MCF 10A (cell line): ENCODE measurements at regions not wholly inside any gene's neighbourhood (a gene's known extent, or its start where the extent isn't known, plus 50 kb on each side); places are given as distances from the start of the nearest gene placed in this dataset.

ENCODE experiments used
- BruUV-seq: library from RNA; stranded (reverse); fragments of 400-500 nt; replicated peaks from 2 replicates; lab custom pipeline; 2021; lab: Mats Ljungman, UMichigan
- CTCF ChIA-PET: fragments of 300-600 bp; sonication (Branson Sonifier 250); formaldehyde crosslinking; extraction: SDS; loops from one replicate; lab custom pipeline; 2021; ENCODE audit warnings: antibody characterized with exemption, inconsistent platforms; lab: Yijun Ruan, JAX
- POLR2A ChIA-PET: fragments of 300-600, 350-650 bp; sonication (Branson Sonifier 250); formaldehyde crosslinking; extraction: SDS; loops from one replicate; lab custom pipeline; 2020; ENCODE audit warnings: antibody characterized with exemption, inconsistent platforms; lab: Yijun Ruan, JAX
- DNase-seq: peaks from one replicate; pipeline ENCODE4 v3.0.0-alpha.2; 2018; ENCODE audit not compliant: unreplicated experiment
- H3K27ac Mint-ChIP-seq: one replicate; pipeline ENCODE4 v1.8.0; 2022; ENCODE audit warnings: mild to moderate bottlenecking, low read depth, mixed read lengths; ENCODE audit not compliant: unreplicated experiment
- H3K27me3 Mint-ChIP-seq: one replicate; pipeline ENCODE4 v1.8.0; 2022; ENCODE audit warnings: mixed read lengths; ENCODE audit not compliant: insufficient read depth, unreplicated experiment
- H3K36me3 Mint-ChIP-seq: one replicate; pipeline ENCODE4 v1.8.0; 2022; ENCODE audit warnings: mild to moderate bottlenecking, moderate library complexity, mixed read lengths; ENCODE audit not compliant: insufficient read depth, unreplicated experiment
- H3K4me1 Mint-ChIP-seq: one replicate; pipeline ENCODE4 v1.8.0; 2022; ENCODE audit warnings: mixed read lengths; ENCODE audit not compliant: insufficient read depth, unreplicated experiment
- H3K4me3 Mint-ChIP-seq: one replicate; pipeline ENCODE4 v1.8.0; 2022; ENCODE audit warnings: mild to moderate bottlenecking, moderate library complexity, mixed read lengths; ENCODE audit not compliant: unreplicated experiment
- H3K9me3 Mint-ChIP-seq: one replicate; pipeline ENCODE4 v1.8.0; 2022; ENCODE audit warnings: mixed read lengths; ENCODE audit not compliant: unreplicated experiment
- CTCF ChIP-seq: fragments of 200-600 bp; IDR thresholded peaks from one replicate; pipeline ENCODE4 v1.8.0; 2022; ENCODE audit warnings: antibody characterized with exemption, mild to moderate bottlenecking; ENCODE audit not compliant: unreplicated experiment
- intact Hi-C: fragments of 100-400 bp; cut with micrococcal nuclease; formaldehyde crosslinking; loops from 2 replicates; pipeline ENCODE4 v1.14.1; 2022

DNA sequence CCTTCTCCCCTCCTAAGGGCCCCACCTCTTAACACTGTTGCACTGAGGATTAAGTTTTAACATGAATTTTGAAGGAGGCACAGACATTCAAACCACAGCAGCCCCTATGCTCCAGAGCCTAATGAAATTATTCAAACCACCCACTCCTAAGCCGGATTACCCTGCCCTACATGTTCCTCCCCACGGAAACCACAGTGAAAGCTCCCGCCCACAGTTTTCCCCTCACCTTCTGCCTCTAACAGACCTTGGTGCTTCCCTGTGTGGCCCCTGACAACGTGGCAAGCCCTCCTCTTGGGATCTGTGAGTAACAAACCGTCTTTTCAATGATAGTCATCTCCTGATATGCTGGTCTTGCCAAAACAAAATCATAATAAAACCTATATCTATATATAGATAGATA lies 74.8 kb downstream of the RIN2 start:
- H3K4me3 Mint-ChIP-seq: no peak overlapping the region
- peaks cover 6% of the 10 kb centered on the region for H3K4me1 Mint-ChIP-seq
- H3K27me3 Mint-ChIP-seq: no peaks in the 10 kb centered on the region
- no TSS peak for BruUV-seq
- no peak for DNase-seq
- ChIA-PET POLR2A (interaction anchor here (0.6 kb wide), 1 partner anchor 368 kb away, joined by 3 read pairs; no protein-coding TSS in a partner anchor), CTCF (no interaction called here)
- TF ChIP-seq CTCF: no peak
- H3K27ac Mint-ChIP-seq: no peak overlapping the region
- intact Hi-C loops: no loop called here
- H3K9me3 Mint-ChIP-seq: no peaks in the 10 kb centered on the region
- no peaks in the 10 kb centered on the region for H3K36me3 Mint-ChIP-seq

DNA sequence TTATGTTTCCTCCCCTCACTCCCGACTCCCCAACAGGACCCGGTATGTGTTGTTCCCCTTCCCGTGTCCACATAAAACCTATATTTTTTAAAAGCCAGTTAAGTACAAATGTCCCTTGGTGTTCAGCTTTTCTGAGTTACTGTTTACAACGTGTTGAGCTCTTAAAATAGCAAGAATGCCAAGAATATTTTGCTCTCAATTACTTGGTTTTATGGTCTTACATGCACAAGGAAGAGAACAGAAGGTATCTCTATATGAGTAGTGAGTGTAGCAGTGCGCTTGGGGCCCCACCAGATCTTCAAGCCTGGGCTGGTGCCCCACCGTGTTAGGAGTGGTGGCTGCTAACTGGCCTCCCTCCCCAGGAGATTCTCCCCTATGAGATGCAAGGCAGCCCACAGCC lies 75.3 kb downstream of the RIN2 start:
- TF ChIP-seq CTCF: no peak
- no peaks in the 10 kb centered on the region for H3K36me3 Mint-ChIP-seq
- no peak overlapping the region for H3K4me3 Mint-ChIP-seq
- no peaks in the 10 kb centered on the region for H3K9me3 Mint-ChIP-seq
- DNase-seq: no peak
- no peak overlapping the region for H3K27ac Mint-ChIP-seq
- intact Hi-C loops: no loop called here
- H3K27me3 Mint-ChIP-seq: no peaks in the 10 kb centered on the region
- CTCF ChIA-PET: interaction anchor here (0.6 to 1.2 kb wide), 2 partner anchors 18 to 211 kb away, joined by 4 to 6 read pairs; no protein-coding TSS in a partner anchor
- peaks cover under 1% of the 10 kb centered on the region for H3K4me1 Mint-ChIP-seq
- POLR2A ChIA-PET: interaction anchor here (0.6 to 0.8 kb wide), 3 partner anchors 26 to 367 kb away, joined by 3 read pairs; no protein-coding TSS in a partner anchor
- no TSS peak for BruUV-seq

- no peaks in the 10 kb centered on the region for H3K4me1 Mint-ChIP-seq
- BruUV-seq: no TSS peak
- POLR2A ChIA-PET: interaction anchor here (0.8 kb wide), 1 partner anchor 49 kb away, joined by 3 read pairs; no protein-coding TSS in a partner anchor
- no peaks in the 10 kb centered on the region for H3K36me3 Mint-ChIP-seq
- no peaks in the 10 kb centered on the region for H3K9me3 Mint-ChIP-seq
- no peak for DNase-seq
- intact Hi-C loops: no loop called here
- CTCF ChIA-PET: interaction anchor here (1.2 kb wide), 1 partner anchor 18 kb away, joined by 4 read pairs; no protein-coding TSS in a partner anchor
- TF ChIP-seq CTCF: no peak
- H3K27me3 Mint-ChIP-seq: no peaks in the 10 kb centered on the region
- H3K27ac Mint-ChIP-seq: no peak overlapping the region
- H3K4me3 Mint-ChIP-seq: no peak overlapping the region
These were observed 76.2 kb downstream of the RIN2 start for GRCh38 chr20:19834287-19834686.

- intact Hi-C loops: no loop called here
- H3K27ac Mint-ChIP-seq: no peak overlapping the region
- no peaks in the 10 kb centered on the region for H3K9me3 Mint-ChIP-seq
- H3K36me3 Mint-ChIP-seq: no peaks in the 10 kb centered on the region
- ChIA-PET POLR2A (no interaction called here), CTCF (no interaction called here)
- TF ChIP-seq CTCF: no peak
- H3K27me3 Mint-ChIP-seq: no peaks in the 10 kb centered on the region
- no peak for DNase-seq
- H3K4me1 Mint-ChIP-seq: no peaks in the 10 kb centered on the region
- BruUV-seq: no TSS peak
- H3K4me3 Mint-ChIP-seq: no peak overlapping the region
These were observed 76.7 kb downstream of the RIN2 start for GRCh38 chr20:19834783-19835182.
